K562 (cell line): ENCODE measurements at regions not wholly inside any gene's neighbourhood (a gene's known extent, or its start where the extent isn't known, plus 50 kb on each side); places are given as distances from the start of the nearest gene placed in this dataset.

Source experiments
- ATAC-seq: fragments of 200-7000 bp; cut with Tn5 transposase; 3 replicates; pipeline ENCODE4 v1.9.1; 2020; ENCODE audit warnings: moderate library complexity
- BruUV-seq: library from RNA; stranded (reverse); fragments of 400-500 nt; replicated peaks from 2 replicates; lab custom pipeline; 2021; lab: Mats Ljungman, UMichigan
- CTCF ChIA-PET: fragments of 300-600 bp; formaldehyde crosslinking; extraction: SDS; loops from one replicate; lab custom pipeline; 2021; ENCODE audit warnings: low intra/inter-chr PET ratio; lab: Yijun Ruan, JAX
- POLR2A ChIA-PET: fragments of 300-600, 350-650 bp; sonication (Branson Sonifier 250); formaldehyde crosslinking; extraction: SDS; loops from one replicate; lab custom pipeline; 2021; ENCODE audit warnings: antibody characterized with exemption, inconsistent platforms; lab: Yijun Ruan, JAX
- DNase-seq, 4 experiments: peaks; one replicate each; pipeline versions ENCODE4 v3.0.0 to v3.0.0-alpha.2; 2011 to 2018; ENCODE audit warnings: low spot score in 3 of 4, mixed read lengths in 3 of 4; ENCODE audit errors: extremely low read depth in 1 of 4
- FAIRE-seq: peaks from 2 replicates; lab custom pipeline; 2011; peaks lifted over from hg19 to GRCh38; lab: Jason Lieb, UNC
- H2AFZ ChIP-seq: 2 replicates; pipeline ENCODE4 v1.6.0; 2011; ENCODE audit warnings: low read depth, low read length, control low read depth, inconsistent platforms
- H3K27ac ChIP-seq: fragments of 200-600 bp; 3 replicates; pipeline ENCODE4 v1.8.0; 2011; ENCODE audit warnings: low read depth, mild to moderate bottlenecking, control low read depth, inconsistent platforms, low read length, moderate library complexity, mixed read lengths; ENCODE audit errors: extremely low read depth
- H3K27me3 ChIP-seq, 2 experiments: fragments of 300-600 bp in 1 of 2; 2 replicates in 1 of 2; 3 replicates in 1 of 2; pipeline versions ENCODE4 v1.6.0 to v1.8.0; 2011; ENCODE audit warnings: inconsistent platforms in 2 of 2, low read length in 2 of 2, mild to moderate bottlenecking in 1 of 2, mixed read lengths in 1 of 2, moderate library complexity in 1 of 2; ENCODE audit not compliant: control insufficient read depth in 2 of 2, insufficient read depth in 2 of 2
- H3K36me3 ChIP-seq: fragments of 300-600 bp; 3 replicates; pipeline ENCODE4 v1.8.0; 2011; ENCODE audit warnings: mild to moderate bottlenecking, low read length, inconsistent platforms; ENCODE audit not compliant: control insufficient read depth, insufficient read depth
- H3K4me1 ChIP-seq, 2 experiments: fragments of 200-600 bp in 1 of 2; replicated peaks in 1 of 2; 2 replicates in 1 of 2; 3 replicates in 1 of 2; pipeline versions ENCODE4 v1.5.1 to v1.8.0; 2011; ENCODE audit warnings: inconsistent platforms in 2 of 2, low read length in 2 of 2, mild to moderate bottlenecking in 1 of 2, mixed read lengths in 1 of 2, moderate library complexity in 1 of 2; ENCODE audit not compliant: control insufficient read depth in 2 of 2, insufficient read depth in 2 of 2
- H3K4me2 ChIP-seq: 2 replicates; pipeline ENCODE4 v1.6.1; 2011; ENCODE audit warnings: low read length, control low read depth, inconsistent platforms, mixed read lengths; ENCODE audit not compliant: insufficient read depth
- H3K4me3 ChIP-seq: fragments of 200-600 bp; sonication (generic), shearing (Covaris generic); 2 replicates; pipeline ENCODE4 v1.5.1; 2016; ENCODE audit warnings: control low read depth, inconsistent platforms
- H3K79me2 ChIP-seq: fragments of 200-600 bp; 3 replicates; pipeline ENCODE4 v1.8.0; 2011; ENCODE audit warnings: low read length, inconsistent platforms; ENCODE audit not compliant: control insufficient read depth, insufficient read depth
- H3K9ac ChIP-seq, 2 experiments: 2 replicates each; pipeline versions ENCODE4 v1.6.0 to v1.6.1; 2011; ENCODE audit warnings: low read depth in 2 of 2, low read length in 2 of 2, control low read depth in 1 of 2, inconsistent platforms in 1 of 2, mild to moderate bottlenecking in 1 of 2, mixed read lengths in 1 of 2; ENCODE audit not compliant: insufficient read depth in 1 of 2
- H3K9me1 ChIP-seq: one replicate; pipeline ENCODE4 v1.6.0; 2011; ENCODE audit warnings: inconsistent platforms, mild to moderate bottlenecking, low read length, moderate library complexity; ENCODE audit not compliant: control insufficient read depth, insufficient read depth
- H3K9me3 ChIP-seq: replicated peaks from 2 replicates; pipeline ENCODE4 v1.5.1; 2011; ENCODE audit warnings: low read depth, low read length, inconsistent platforms; ENCODE audit not compliant: control insufficient read depth, insufficient read depth
- H4K20me1 ChIP-seq: replicated peaks from 2 replicates; pipeline ENCODE4 v1.6.1; 2011; ENCODE audit warnings: low read length, inconsistent platforms, mixed read lengths; ENCODE audit not compliant: control insufficient read depth, insufficient read depth
- CGGBP1 ChIP-seq: fragments of 250-450 bp; sonication (Bioruptor Pico); IDR thresholded peaks from 2 replicates; pipeline ENCODE4 v1.9.0; 2021; ENCODE audit warnings: mild to moderate bottlenecking
- DPF2 ChIP-seq: fragments of 450-650 bp; IDR thresholded peaks from 2 replicates; pipeline ENCODE4 v1.6.1; 2016
- ERF ChIP-seq: fragments of 450-650 bp; formaldehyde crosslinking; IDR thresholded peaks from 2 replicates; pipeline ENCODE4 v1.4.0; 2020; ENCODE audit warnings: mild to moderate bottlenecking, mixed read lengths
- ETV6 ChIP-seq, 3 experiments: fragments of 150-350 bp in 1 of 3; sonication (generic) in 1 of 3; formaldehyde crosslinking in 1 of 3; IDR thresholded peaks; 2 replicates each; pipeline versions ENCODE4 v1.6.1 to v1.8.0; 2014 to 2022; ENCODE audit warnings: borderline replicate concordance in 2 of 3, low read depth in 2 of 3, antibody characterized with exemption in 1 of 3, low read length in 1 of 3, mild to moderate bottlenecking in 1 of 3, missing genetic modification reagents in 1 of 3
- HNRNPK ChIP-seq: fragments of 200-400 bp; formaldehyde crosslinking; IDR thresholded peaks from one replicate; pipeline ENCODE4 v1.6.1; 2018; ENCODE audit warnings: mild to moderate bottlenecking, low read depth, low read length; ENCODE audit not compliant: poor library complexity, severe bottlenecking
- HNRNPL ChIP-seq: fragments of 200-400 bp; formaldehyde crosslinking; IDR thresholded peaks from 2 replicates; pipeline ENCODE4 v1.6.1; 2017; ENCODE audit warnings: low read depth, mild to moderate bottlenecking, low read length
- IFI16 ChIP-seq: fragments of 250-450 bp; sonication (Bioruptor Pico); IDR thresholded peaks from 2 replicates; pipeline ENCODE4 v2.1.2; 2022; ENCODE audit warnings: mild to moderate bottlenecking, inconsistent platforms
- STAG1 ChIP-seq: sonication (generic); formaldehyde crosslinking; IDR thresholded peaks from 2 replicates; pipeline ENCODE4 v1.5.0; 2020; ENCODE audit warnings: missing genetic modification reagents, borderline replicate concordance
- TAL1 ChIP-seq: fragments of 450-650 bp; IDR thresholded peaks from 2 replicates; pipeline ENCODE4 v1.6.1; 2016; ENCODE audit warnings: mild to moderate bottlenecking
- TEAD2 ChIP-seq: fragments of 450-650 bp; IDR thresholded peaks from 2 replicates; pipeline ENCODE4 v1.6.1; 2016; ENCODE audit warnings: missing genetic modification characterization, control low read depth, missing compliant biosample characterization
- ZNF232 ChIP-seq: sonication (generic); formaldehyde crosslinking; IDR thresholded peaks from 2 replicates; pipeline ENCODE4 v1.8.0; 2022; ENCODE audit warnings: mild to moderate bottlenecking, missing genetic modification reagents
- ZNF695 ChIP-seq: fragments of 450-650 bp; formaldehyde crosslinking; IDR thresholded peaks from 2 replicates; pipeline ENCODE4 v1.4.0; 2020; ENCODE audit warnings: mild to moderate bottlenecking, moderate library complexity
- ZNF764 ChIP-seq: fragments of 250-450 bp; sonication (Bioruptor Pico); IDR thresholded peaks from 2 replicates; pipeline ENCODE4 v1.4.0; 2020; ENCODE audit warnings: low read depth, mild to moderate bottlenecking, moderate library complexity
- ZNF766 ChIP-seq: fragments of 200-800 bp; sonication (Bioruptor generic); conservative IDR thresholded peaks from 2 replicates; pipeline ENCODE4 v1.6.1; 2016; ENCODE audit warnings: missing genetic modification characterization, missing compliant biosample characterization
- WGBS: fragments of 100-300 bp; shearing (Covaris generic); methylation state at CpG from one replicate; pipeline ENCODE4 v1.1.6; 2016; ENCODE audit warnings: low coverage, mixed read lengths; ENCODE audit not compliant: insufficient coverage; ENCODE audit errors: missing lambda C conversion rate; 5-methylcytosine and 5-hydroxymethylcytosine counted together
- in situ Hi-C: fragments of 300-500 bp; cut with MboI; formaldehyde crosslinking; loops from 4 replicates; pipeline ENCODE4 v1.15.0; 2018; ENCODE audit warnings: inconsistent platforms, mixed read lengths
- intact Hi-C: fragments of 100-400 bp; cut with micrococcal nuclease; formaldehyde crosslinking; loops from 2 replicates; pipeline ENCODE4 v1.14.2; 2022
- TF ChIP-seq, protein P1 (sequence below): sonication (generic); formaldehyde crosslinking; IDR thresholded peaks from 2 replicates; pipeline ENCODE4 v1.9.0; 2022; ENCODE audit warnings: mild to moderate bottlenecking, missing genetic modification reagents
- TF ChIP-seq, protein P2 (sequence below), 2 experiments: fragments of 200-800 bp in 1 of 2; sonication (Bioruptor generic) in 1 of 2; sonication (generic) in 1 of 2; formaldehyde crosslinking in 1 of 2; IDR thresholded peaks in 1 of 2; conservative IDR thresholded peaks in 1 of 2; 2 replicates each; pipeline versions ENCODE4 v1.5.0 to v1.6.1; 2016 to 2020; ENCODE audit warnings: missing compliant biosample characterization in 1 of 2, missing genetic modification characterization in 1 of 2, missing genetic modification reagents in 1 of 2

- Histone ChIP-seq H3K27me3 (no peaks in the 10 kb centered on the region), H3K9ac (no peak overlapping the region), H3K4me1 (no peaks in the 10 kb centered on the region), H3K27ac (no peak overlapping the region), H3K79me2 (no peaks in the 10 kb centered on the region), H3K9me3 (no peaks in the 10 kb centered on the region), H3K36me3 (no peaks in the 10 kb centered on the region), H3K4me2 (no peak overlapping the region), H3K9me1 (no peaks in the 10 kb centered on the region), H2AFZ (no peak overlapping the region), H3K4me3 (no peak overlapping the region), H4K20me1 (no peaks in the 10 kb centered on the region)
- FAIRE-seq (no peak), DNase-seq (no peak), ATAC-seq (no peak)
- intact Hi-C loops, result no loop called here
- 2% methylated on average over 8 of the region's 8 CpGs for WGBS
- in situ Hi-C loops, result no loop called here
- BruUV-seq, result no TSS peak
- no peak for TF ChIP-seq TEAD2 (tag)
- no peak for TF ChIP-seq ERF (CRISPR knock-in tag)
- TF ChIP-seq ZNF232, result no peak
- no peak for TF ChIP-seq HNRNPL
- TF ChIP-seq, protein P1, sequence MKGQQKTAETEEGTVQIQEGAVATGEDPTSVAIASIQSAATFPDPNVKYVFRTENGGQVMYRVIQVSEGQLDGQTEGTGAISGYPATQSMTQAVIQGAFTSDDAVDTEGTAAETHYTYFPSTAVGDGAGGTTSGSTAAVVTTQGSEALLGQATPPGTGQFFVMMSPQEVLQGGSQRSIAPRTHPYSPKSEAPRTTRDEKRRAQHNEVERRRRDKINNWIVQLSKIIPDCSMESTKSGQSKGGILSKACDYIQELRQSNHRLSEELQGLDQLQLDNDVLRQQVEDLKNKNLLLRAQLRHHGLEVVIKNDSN (CRISPR knock-in tag), result no peak
- TF ChIP-seq ZNF766 (CRISPR knock-in tag), result no peak
- no peak for TF ChIP-seq TAL1
- TF ChIP-seq ETV6 (IDR thresholded peaks at IDR 0.05; ENCODE audit: borderline replicate concordance in 1 of 2, low read depth in 2 of 2, low read length in 1 of 2), result no peak
- TF ChIP-seq ETV6 (CRISPR knock-in tag; IDR thresholded peaks at IDR 0.05; ENCODE audit: borderline replicate concordance), result no peak
- no peak for TF ChIP-seq ZNF764 (CRISPR knock-in tag)
- TF ChIP-seq ZNF695 (CRISPR knock-in tag), result no peak
- TF ChIP-seq, protein P2, sequence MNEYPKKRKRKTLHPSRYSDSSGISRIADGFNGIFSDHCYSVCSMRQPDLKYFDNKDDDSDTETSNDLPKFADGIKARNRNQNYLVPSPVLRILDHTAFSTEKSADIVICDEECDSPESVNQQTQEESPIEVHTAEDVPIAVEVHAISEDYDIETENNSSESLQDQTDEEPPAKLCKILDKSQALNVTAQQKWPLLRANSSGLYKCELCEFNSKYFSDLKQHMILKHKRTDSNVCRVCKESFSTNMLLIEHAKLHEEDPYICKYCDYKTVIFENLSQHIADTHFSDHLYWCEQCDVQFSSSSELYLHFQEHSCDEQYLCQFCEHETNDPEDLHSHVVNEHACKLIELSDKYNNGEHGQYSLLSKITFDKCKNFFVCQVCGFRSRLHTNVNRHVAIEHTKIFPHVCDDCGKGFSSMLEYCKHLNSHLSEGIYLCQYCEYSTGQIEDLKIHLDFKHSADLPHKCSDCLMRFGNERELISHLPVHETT (CRISPR knock-in tag; conservative IDR thresholded peaks at IDR 0.05 in 1 of 2, IDR thresholded peaks at IDR 0.05 in 1 of 2), result no peak
- no peak for TF ChIP-seq STAG1
- TF ChIP-seq CGGBP1 (CRISPR knock-in tag), result no peak
- no peak for TF ChIP-seq DPF2
- no peak for TF ChIP-seq HNRNPK
- TF ChIP-seq IFI16 (CRISPR knock-in tag), result no peak
- ChIA-PET CTCF (no interaction called here), POLR2A (interaction anchor here (0.6 kb wide), 1 partner anchor 717 kb away, joined by 5 read pairs; no protein-coding TSS in a partner anchor)
Measured at GRCh38 chr16:80233097-80233835, 307.5 kb upstream of the DYNLRB2 start.
